ENCODE measurements at regions not wholly inside any gene's neighbourhood (a gene's known extent, or its start where the extent isn't known, plus 50 kb on each side); places are given as distances from the start of the nearest gene placed in this dataset.
A peak's percentile ranks its signal among the peaks of the same experiment; 100 is the strongest.
"Not testable (repeated sequence)": the region's sequence is repeated elsewhere in the genome, so short reads cannot be mapped to it uniquely, and the experiment has no call there.

DNA sequence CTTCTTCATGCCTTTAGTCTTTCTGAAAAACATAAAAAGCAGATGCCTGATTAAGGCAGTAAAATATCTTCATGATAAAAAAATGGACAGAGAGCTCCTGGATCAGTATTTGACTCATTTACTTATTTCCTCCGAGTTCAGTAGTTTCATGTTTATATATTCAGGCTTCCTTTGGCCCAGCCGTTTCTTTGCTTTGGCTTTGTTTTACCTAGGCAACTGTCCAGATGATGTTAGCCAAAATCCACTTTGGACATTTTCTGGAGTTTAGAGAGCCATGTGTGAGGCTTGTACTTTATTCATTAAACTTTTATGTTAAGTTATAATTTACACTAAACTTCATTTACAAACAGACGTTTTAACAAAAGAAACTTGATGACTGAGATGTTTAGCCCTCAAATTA lies 307.1 kb upstream of the RSPO3 start:
- DNase-seq (ENCODE audit: low read depth), result peak; percentile 31

DNA sequence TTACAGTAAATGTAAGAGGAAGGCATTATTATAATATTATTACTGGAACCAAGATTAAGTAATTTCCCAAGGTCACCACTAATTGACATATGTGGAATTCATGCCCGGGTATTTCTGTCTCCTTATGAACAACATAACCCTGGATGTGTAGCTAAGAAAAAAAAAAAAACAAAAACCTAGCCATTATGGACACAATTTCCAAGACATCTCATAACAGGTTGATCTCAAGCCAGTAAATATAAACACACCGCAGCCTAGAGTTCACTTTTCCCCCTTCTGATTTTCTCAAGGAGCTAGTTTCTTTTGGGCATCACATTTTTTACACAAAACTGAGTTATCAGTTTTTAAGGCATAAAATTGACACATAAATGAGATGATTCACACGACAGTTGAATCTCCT lies 306.5 kb upstream of the RSPO3 start:
- DNase-seq (ENCODE audit: low read depth), result no peak

DNA sequence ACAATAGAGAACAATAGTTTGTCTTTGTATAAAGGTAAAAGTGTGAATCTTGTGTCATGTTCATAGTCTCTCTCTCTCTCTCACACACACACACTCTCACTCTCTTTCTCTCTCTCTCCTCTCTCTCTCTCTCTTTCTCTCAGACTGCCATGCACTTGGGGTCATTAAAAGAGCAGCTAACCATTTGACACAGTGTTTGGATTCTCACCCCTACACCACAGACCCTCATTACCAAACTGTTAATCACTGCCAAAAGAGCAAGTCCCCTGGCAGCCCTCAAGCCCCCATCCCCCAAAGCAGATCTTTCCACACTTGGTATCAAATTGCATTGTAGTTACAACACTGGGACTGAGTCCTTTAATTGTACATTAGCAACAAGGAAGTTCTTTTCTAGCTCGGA lies 305.8 kb upstream of the RSPO3 start:
- peak; percentile 8 for DNase-seq (ENCODE audit: low read depth)

DNA sequence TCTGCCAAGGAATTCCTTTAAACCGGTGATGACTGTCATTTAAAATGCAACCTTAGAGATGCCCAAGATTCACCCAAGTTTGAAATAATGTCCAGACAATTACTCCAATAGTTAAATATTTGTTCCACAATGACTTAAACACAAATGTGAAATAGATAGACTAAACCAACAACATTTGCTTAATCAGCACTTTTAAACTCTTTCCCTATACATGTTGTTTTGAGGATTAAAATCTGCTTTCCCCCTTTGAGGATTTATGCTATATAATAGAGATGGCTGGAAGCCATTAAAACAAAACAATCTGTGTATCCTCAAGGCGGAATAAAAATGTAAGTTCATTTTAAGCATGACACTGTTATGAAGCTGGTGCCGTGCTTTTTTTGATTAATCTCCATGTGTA lies 297.8 kb upstream of the RSPO3 start:
- DNase-seq (ENCODE audit: low read depth), result no peak

DNA sequence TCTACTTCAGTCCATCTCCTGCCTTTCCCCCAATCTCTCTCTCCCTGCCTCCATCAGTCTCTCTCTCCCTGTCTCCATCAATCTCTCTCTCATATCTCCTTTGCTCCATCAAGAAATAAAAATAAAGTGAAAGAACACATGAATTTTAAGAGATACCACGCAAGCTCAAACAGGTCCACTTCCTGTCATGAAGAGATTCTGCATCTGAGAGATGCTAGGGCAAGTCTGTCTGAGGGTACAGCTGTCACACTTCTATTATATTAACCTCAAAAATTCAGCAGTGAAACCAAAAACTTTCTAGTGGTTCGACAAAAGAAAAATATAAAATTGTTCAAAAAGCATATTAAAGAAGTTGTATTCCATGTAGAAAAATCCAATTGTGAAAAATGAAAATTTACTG lies 296.8 kb upstream of the RSPO3 start:
- DNase-seq (ENCODE audit: low read depth), result no peak

DNA sequence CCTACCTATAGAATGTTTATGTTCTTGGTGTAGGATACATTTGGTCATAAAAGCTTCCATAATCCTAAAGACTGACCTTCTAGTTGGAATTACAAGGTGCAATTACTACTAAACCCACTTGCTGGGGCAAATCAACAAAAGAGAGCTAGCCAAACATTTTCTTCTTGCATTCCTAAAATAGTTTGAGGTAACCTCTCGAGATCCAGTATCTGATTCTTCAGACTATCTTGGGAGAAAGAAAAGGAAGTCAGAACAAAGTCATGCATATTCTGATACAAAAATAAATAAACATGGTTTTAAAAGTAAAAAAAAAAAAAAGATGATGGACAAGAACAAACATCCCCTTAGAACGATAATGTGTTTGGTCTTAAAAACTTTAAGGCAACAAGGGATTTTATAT lies 294.2 kb upstream of the RSPO3 start:
- peak; percentile 31 for DNase-seq (ENCODE audit: low read depth)

DNA sequence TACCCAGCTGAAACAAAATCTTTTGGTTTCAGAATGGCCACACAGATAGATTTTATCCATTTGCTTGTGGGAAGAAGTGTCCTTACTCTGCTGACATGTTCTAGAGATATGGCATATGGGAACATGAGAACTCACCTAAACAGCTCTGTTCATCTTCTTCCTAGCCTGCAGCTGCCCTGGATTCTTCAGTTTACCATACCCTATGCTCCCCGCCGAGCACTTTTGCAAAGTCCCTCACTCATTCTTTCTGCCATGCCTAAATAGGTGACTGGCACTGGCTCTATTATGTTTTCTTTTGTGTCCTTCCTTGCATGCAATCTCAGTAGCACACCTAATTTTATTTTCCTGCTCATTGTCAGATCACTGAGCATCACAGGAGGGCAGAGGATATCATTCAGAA lies 293.7 kb upstream of the RSPO3 start:
- no peak for DNase-seq (ENCODE audit: low read depth)

DNA sequence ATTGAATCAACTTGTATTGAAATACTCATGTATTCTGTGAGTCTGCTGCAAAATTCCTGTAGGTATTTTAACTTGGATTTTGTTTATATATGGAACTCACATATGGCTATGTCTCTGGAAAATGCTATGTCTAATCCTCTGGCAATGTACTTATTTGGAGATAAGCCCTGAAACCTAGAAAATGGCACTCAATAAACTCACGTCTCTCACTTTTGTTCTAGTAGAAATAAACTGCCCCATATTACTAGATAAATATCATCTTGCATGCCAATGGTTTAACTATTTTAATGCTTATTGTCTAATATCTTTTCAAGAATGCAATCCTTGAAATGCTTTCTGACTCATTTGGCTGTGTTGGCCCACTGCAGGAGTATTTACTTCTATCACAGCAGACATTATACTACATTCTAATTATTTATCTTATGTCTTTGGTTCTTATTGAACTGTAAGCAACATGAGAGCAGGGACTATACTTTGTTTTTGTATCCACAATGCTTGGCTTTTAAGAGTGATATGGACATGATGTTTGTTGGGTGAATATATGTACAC lies 292.2 kb upstream of the RSPO3 start:
- peak; percentile 40 for DNase-seq (ENCODE audit: low read depth)

DNA sequence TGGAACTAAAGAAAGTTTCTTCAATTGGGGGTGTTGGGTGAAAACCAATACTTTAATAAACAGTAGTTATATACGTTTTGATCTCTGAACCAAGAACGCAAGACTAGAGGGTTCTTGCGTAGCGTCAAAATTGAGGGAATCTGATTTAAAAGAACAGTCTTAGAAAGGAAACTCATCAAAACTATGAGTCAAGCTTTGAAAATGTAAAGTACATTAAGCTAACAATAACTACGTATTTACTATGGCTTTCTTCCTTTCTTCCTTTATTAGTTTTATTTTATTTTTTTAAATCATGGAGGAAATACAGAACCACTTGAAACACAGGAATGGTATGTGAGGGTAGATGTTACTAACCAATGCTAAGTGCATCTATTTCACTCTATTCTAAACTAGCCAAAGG lies 287.0 kb upstream of the RSPO3 start:
- peak; percentile 1 for DNase-seq (ENCODE audit: low read depth)

DNA sequence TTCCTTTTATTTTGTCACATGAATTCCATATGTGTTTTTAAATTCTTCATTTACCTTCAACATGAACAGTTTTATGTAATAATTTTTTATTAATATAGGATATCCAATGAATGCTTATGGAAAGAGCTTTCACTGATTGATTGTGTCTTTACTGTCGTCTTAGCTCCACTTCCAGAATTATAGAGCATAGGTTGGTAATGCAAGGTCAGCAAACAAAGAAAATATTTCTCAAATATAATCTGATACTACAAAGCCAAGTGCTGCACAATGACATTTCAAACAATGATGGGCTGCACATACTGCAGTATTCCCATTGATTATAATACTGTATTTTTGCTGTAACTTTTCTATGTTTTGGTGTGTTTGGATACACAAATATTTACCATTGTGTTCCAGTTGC lies 275.7 kb upstream of the RSPO3 start:
- DNase-seq (ENCODE audit: low read depth), result no peak

DNA sequence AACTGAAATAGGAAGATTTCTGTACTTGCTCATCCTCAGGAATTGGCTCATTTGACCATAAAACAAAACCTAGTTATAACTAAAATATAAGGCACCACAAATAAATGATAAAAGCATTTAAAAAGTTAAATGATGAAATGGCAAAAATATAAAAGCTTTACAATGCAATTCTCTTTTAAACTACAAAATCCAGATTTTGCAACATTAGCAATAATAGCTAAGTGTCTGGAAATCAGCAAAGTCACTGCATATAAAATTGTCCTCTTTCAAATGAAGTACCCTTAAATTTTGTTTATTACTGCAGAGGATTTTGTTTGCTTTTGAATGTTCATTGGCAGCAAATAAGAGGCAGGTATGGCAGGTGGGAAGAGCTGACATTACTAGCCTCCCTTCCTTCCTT lies 270.4 kb upstream of the RSPO3 start:
- no peak for DNase-seq (ENCODE audit: low read depth)

DNA sequence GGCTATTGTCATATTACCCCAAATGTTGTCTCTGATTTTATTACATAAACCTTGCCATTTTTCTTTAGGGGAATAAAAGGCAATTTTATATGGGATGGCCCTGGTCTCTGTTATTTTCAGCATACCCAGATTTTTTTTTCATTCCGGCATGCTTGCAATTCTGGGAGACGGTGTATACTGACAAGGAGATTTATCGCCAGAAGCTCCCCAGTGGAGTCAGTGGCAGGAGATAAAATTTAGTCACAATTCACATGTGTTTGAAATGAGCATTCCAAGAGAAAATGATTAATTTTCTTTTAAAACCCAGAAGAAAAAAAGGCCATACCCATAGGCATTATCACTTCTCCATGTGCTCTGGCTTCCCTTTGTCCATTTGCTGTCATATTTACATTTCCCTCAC lies 250.8 kb upstream of the RSPO3 start:
- DNase-seq (ENCODE audit: low read depth), result no peak

DNA sequence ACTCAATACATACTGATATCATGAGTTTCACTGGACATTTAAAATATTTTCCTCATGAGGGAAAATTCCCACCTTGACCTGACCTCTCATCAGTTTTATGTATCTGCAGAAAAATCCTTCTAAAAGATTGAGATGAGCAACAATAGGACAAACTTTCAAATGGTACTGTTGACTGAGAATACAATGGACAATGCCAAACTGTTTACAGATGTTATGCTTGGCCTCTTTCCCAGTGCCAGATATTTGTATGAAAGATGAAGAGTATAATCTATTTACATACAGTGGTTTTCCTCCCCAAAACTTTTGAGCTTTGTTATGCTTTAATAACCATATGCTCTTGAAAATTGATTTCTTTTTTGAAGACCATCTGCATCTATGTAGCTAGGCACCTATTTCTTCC lies 245.1 kb upstream of the RSPO3 start:
- no peak for DNase-seq (ENCODE audit: low read depth)

DNA sequence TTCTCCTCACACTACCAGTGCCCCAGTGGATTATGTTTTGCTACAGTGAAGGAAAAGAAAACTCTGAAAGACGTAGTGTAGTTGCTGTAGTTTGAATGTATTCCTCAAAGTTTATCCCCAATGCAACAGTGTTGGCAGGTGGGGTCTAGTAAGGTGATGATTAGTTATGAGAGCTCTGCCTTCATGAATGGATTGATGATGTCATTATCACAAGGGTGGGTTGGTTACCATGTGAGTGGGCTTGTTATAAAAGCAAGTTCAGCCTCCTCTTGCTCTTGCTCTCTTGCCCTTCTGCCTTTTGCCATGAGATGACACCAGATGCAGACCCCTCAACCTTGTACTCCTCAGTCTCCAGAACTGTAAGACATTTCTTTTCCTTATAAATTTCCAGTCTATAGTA lies 244.7 kb upstream of the RSPO3 start:
- DNase-seq (ENCODE audit: low read depth), result no peak

DNA sequence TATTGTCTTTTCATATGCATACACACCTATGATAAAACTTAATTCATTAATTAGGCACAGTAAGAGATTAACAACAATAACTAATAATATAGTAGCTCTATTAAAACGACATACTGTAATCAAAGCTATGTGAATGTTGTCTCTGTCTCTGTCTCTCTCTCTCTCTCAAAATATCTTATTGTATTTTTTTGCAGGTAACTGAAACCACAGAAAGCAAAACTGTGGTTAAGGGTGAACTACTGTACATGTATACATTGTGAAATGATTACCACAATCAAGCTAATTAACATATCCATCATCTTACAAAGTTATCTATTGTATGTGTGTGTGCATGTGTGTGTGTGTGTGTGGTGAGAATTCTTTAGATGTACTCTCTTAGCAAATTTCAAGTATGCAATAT lies 242.0 kb upstream of the RSPO3 start:
- no peak for DNase-seq (ENCODE audit: low read depth)

DNA sequence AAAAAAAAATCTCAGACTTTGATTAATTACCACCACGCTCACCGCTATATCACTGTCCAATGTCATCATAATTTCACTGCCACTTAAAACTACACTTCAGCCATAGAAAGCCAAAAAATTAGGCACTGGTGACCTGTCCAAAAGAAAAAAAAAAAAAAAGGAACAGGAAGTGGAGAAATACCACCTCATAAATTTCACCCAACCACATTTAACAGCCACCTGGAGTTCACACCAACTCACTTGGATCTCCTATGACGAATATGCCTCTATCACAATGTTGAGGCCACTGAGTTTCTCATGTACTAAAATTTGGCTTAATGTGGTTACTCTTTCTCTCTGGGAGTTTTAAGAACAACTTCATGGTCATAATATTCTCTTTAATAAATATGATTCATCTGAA lies 237.5 kb upstream of the RSPO3 start:
- DNase-seq (ENCODE audit: low read depth), result no peak

DNA sequence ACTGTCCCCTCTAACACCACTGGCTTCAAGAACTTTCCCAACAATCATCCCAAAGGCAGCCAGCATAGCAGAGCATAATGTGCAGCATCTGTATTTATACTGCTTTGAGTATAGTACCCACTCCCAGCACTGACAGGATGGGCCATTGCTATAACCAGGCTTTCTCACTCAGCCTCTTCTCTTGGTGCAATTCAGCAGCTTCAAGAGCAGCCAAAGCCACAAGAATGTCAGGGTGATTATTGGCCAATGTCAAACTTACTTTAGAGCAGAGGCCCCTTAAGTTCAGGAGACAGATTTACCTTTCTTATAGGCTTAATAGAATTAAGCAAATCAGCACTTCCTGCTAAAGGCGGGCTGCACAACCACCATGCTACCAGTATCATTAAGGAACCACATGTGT lies 232.4 kb upstream of the RSPO3 start:
- no peak for DNase-seq (ENCODE audit: low read depth)

DNA sequence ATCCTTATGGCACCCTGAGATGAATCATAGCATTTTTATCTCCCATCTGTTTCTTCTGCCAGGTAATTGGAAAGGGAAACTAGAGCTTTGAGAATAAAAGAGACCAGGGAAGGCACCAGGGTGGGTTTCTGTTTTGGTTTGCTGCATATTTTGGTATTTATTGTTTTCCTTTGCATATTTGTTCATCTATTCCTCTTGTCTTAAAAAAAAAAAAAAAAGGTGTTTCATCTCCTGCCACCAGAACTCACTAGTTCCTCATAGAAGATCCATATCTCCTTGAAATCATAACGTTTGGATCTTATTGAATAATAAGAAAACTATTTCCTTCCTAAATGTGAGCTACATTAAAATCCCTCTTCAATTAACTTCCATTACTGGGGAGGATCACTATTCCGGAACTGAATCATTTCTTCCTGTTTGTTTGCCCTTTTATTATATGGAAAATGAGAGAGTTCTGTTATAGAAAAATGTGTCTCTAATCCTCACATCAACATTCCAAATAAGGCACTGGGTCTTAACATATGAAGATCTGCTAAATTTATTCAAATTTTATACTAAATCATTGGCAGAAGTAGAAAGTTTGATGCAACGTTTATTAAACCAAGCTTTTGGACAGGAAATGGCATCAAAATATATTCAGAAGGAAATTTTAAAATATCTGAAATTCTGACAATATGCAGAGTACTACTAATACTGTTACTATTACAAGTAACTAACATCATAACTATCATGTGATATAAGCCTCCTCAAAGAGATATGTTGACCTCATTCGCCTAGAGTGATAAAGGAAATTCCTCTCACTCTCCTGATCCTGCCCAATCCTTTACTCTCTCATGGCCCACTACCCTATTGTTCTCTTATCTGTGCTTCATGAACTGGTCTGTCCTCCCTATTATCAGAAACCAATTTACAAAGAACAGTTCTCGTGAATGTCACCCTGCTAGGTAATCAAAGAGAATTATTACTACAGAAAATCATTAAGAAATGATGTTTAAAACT lies 229.4 kb upstream of the RSPO3 start:
- no peak for DNase-seq (ENCODE audit: low read depth)

DNA sequence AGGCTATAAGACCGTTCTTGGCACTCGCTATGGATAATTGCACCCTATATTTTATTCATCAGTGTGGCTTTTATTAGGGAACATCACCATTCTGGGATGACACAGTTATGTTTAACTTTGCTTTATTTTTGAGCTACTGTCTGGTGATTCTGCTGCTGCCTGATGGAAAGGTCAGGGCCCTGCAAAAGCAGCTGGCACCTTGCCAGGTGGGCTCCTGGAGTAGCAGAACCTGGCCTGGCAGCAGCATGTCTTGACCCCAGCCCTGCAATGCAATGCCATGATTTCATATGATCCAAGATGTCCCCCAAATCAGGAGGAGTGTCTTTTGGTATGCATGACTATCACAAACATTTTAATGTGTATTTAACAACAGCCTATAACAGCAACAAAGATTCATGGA lies 228.4 kb upstream of the RSPO3 start:
- DNase-seq (ENCODE audit: low read depth), result no peak

DNA sequence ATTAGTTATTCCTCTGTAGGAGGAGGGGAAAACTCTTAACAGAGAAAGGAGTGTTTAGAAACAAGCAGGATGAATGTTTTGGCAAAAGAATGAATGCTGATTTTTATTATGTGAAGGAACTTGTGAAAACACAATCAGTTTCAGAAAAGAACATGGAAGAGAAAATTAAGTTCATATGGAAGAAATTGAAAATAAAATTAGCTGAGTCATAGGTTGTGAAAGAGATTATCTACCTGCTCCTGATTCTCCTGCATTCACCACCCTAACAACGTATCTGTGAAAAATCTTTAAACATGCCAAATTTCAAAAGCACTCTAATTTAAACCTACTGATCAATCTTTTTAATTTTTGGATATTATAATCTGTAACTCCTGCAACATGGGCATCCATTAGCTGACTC lies 227.3 kb upstream of the RSPO3 start:
- DNase-seq (ENCODE audit: low read depth), result no peak

DNA sequence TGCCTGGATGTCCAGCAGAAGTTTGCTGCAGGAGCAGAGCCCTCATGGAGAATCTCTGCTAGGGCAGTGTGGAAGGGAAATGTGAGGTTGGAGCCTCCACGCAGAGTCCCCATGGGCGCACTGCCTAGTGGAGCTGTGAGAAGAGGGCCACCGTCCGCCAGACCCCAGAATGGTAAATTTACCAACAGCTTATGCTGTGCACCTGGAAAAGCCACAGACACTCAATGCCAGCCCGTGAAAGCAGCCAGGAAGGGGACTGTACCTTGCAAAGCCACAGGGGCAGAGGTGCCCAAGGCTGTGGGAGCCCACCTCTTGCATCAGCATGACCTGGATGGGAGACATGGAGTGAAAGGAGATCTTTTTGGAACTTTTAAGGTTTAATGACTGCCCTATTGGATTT lies 225.6 kb upstream of the RSPO3 start:
- not testable (repeated sequence) for DNase-seq (ENCODE audit: low read depth)

DNA sequence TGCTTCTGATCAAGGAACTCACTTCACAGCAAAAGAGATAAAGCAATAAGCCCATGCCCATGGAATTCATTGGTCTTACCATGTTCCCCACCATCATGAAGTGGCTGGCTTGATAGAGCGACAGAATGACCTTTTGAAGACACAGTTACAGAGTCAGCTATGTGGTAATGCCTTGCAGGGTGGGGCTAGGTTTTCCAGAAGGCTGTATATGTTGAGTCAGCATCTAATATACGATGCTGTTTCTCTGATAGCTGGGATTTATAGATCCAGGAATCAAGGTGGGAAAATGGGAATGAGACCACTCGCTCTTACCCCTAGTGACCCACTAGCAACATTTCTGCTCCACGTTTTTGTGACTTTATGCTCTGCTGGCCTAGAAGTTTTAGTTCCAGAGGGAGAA lies 220.7 kb upstream of the RSPO3 start:
- DNase-seq (ENCODE audit: low read depth), result no peak

DNA sequence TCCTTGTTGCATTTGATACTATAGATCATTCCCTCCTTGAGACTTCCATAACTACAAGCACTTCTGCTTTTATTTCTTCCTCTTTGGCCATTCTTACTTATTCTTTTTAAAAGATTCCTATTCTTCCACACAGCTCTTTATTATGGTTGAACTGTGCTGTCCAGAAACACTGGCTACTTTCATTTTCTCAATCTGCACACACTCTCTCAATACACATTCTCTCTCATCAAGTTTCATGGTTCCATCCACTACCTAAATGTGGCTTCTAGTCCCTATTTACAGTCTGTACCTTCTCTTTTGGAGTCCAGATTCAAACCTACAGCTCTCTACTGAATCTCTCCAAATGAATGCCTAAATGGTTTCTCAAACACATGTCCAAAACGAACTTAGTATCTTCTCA lies 214.3 kb upstream of the RSPO3 start:
- DNase-seq (ENCODE audit: low read depth), result no peak

DNA sequence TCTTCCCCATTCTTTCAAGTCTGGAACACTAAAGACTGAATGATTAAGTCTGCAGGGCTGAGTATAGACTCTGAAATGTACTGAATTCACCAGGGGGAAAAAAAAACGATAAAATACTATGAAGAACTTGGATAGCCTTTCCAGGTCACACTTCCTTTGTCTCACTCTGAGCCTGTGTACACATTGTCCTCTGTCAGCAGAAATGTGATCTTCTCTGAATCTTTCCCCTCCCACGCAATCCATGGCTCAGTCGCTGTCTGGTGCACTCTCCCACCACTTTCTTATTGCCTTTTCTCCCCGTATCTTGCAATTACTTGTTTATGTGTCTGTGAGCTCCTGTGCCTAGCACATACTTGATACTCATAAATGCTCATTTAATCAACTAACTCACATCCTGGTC lies 212.6 kb upstream of the RSPO3 start:
- DNase-seq (ENCODE audit: low read depth), result peak; percentile 27
